Kidney (tissue), 13 donors: ENCODE measurements at regions not wholly inside any gene's neighbourhood (a gene's known extent, or its start where the extent isn't known, plus 50 kb on each side); places are given as distances from the start of the nearest gene placed in this dataset.

Source experiments
- DNase-seq, 5 donors: peaks; one replicate each; pipeline ENCODE4 v3.0.0-alpha.2; 2013 to 2020
- FAIRE-seq: peaks from 2 replicates; lab custom pipeline; 2012; peaks lifted over from hg19 to GRCh38; lab: Jason Lieb, UNC
- H3K27ac ChIP-seq, 2 donors: one replicate each; pipeline ENCODE4 v1.7.0; 2013; ENCODE audit warnings: low read depth in 2 of 2, low read length in 2 of 2, inconsistent platforms in 1 of 2
- H3K27me3 ChIP-seq: one replicate; pipeline ENCODE4 v1.7.1; 2013; ENCODE audit warnings: low read length, inconsistent platforms; ENCODE audit not compliant: control insufficient read depth, insufficient read depth
- H3K36me3 ChIP-seq, 3 donors: one replicate each; pipeline versions ENCODE4 v1.7.0 to v1.7.1; 2013; ENCODE audit warnings: low read length in 3 of 3, control low read depth in 1 of 3, inconsistent platforms in 1 of 3; ENCODE audit not compliant: insufficient read depth in 3 of 3, control insufficient read depth in 2 of 3
- H3K4me1 ChIP-seq, 3 donors: one replicate each; pipeline versions ENCODE4 v1.7.0 to v1.7.1; 2013; ENCODE audit warnings: low read length in 3 of 3, inconsistent platforms in 1 of 3, low read depth in 1 of 3; ENCODE audit not compliant: control insufficient read depth in 2 of 3, insufficient read depth in 2 of 3
- H3K4me3 ChIP-seq, 3 donors: one replicate each; pipeline versions ENCODE4 v1.7.0 to v1.8.1; 2013; ENCODE audit warnings: low read length in 3 of 3, control low read depth in 1 of 3, inconsistent platforms in 1 of 3
- H3K9ac ChIP-seq, 3 donors: one replicate each; pipeline versions ENCODE4 v1.7.0 to v1.7.1; 2013; ENCODE audit warnings: low read length in 3 of 3, control low read depth in 1 of 3, inconsistent platforms in 1 of 3
- H3K9me3 ChIP-seq, 3 donors: one replicate each; pipeline versions ENCODE4 v1.7.0 to v1.7.1; 2013; ENCODE audit warnings: low read length in 3 of 3, control low read depth in 1 of 3, inconsistent platforms in 1 of 3; ENCODE audit not compliant: control insufficient read depth in 2 of 3, insufficient read depth in 1 of 3
- CTCF ChIP-seq: IDR thresholded peaks from 3 replicates; pipeline ENCODE4 v1.5.1; 2012; ENCODE audit warnings: mild to moderate bottlenecking, moderate library complexity, borderline replicate concordance; ENCODE audit not compliant: insufficient read depth; ENCODE audit errors: extremely low read depth
- intact Hi-C: fragments of 100-400 bp; cut with DNase I; formaldehyde crosslinking; loops from one replicate; pipeline ENCODE4 v1.11.1; 2022
- donor health status: control.
- donor health status: control.
- donor health status: control.
- donor health status: control.
- donor health status: control.
- donor health status: DM: yes; HTN: yes; CAD: no.
- donor health status: Normal renal cell carcinoma (clear cell type).

GRCh38 chr7:131107337-131108211 lies 220.1 kb upstream of the MKLN1 start:
- peaks cover 0 to 36% (median 25%) of the 10 kb centered on the region in 3 donors for H3K4me1 ChIP-seq
- peak overlapping the region; percentile 93 to 98 for H3K27ac ChIP-seq
- peak overlapping the region; percentile 46 to 99 (median 99) for H3K9ac ChIP-seq
- intact Hi-C loops, result no loop called here
- no peaks in the 10 kb centered on the region for H3K9me3 ChIP-seq
- H3K36me3 ChIP-seq, result peaks cover 0 to 6% (median 4%) of the 10 kb centered on the region in 3 donors
- peak; percentile 0 for TF ChIP-seq CTCF
- FAIRE-seq (no peak), DNase-seq (peak; percentile 52 to 86 (median 74))
- peak overlapping the region; percentile 61 to 92 (median 87) for H3K4me3 ChIP-seq
- peaks cover 22% of the 10 kb centered on the region for H3K27me3 ChIP-seq

- peaks cover 0 to 6% (median 4%) of the 10 kb centered on the region in 3 donors for H3K36me3 ChIP-seq
- H3K9ac ChIP-seq, result peak overlapping the region in 2 of 3 donors; percentile 99
- peak overlapping the region; percentile 61 to 92 (median 87) for H3K4me3 ChIP-seq
- H3K27me3 ChIP-seq, result peaks cover 22% of the 10 kb centered on the region
- intact Hi-C loops, result no loop called here
- H3K9me3 ChIP-seq, result no peaks in the 10 kb centered on the region
- H3K4me1 ChIP-seq, result peaks cover 0 to 36% (median 25%) of the 10 kb centered on the region in 3 donors
- DNase-seq (peak in 2 of 5 donors; percentile 18 to 88), FAIRE-seq (no peak)
- H3K27ac ChIP-seq, result peak overlapping the region; percentile 93 to 98
- no peak for TF ChIP-seq CTCF
Observed at GRCh38 chr7:131108212-131108940, 219.3 kb upstream of the MKLN1 start.

- intact Hi-C loops, result no loop called here
- FAIRE-seq (no peak), DNase-seq (peak in 3 of 5 donors; percentile 3 to 54 (median 46))
- Histone ChIP-seq H3K36me3 (peaks cover 0 to 6% (median 0%) of the 10 kb centered on the region in 3 donors), H3K9me3 (no peaks in the 10 kb centered on the region), H3K27ac (peak overlapping the region; percentile 93 to 98), H3K9ac (peak overlapping the region in 2 of 3 donors; percentile 81 to 99), H3K4me1 (peaks cover 0 to 31% (median 25%) of the 10 kb centered on the region in 3 donors), H3K27me3 (peaks cover 22% of the 10 kb centered on the region), H3K4me3 (peak overlapping the region in 2 of 3 donors; percentile 87 to 92)
- no peak for TF ChIP-seq CTCF
Observed at GRCh38 chr7:131109011-131109758, 218.5 kb upstream of the MKLN1 start.
